GM12891 (cell line): ENCODE measurements at regions not wholly inside any gene's neighbourhood (a gene's known extent, or its start where the extent isn't known, plus 50 kb on each side); places are given as distances from the start of the nearest gene placed in this dataset.

Experiments used
- PAX5 ChIP-seq: IDR thresholded peaks from 2 replicates; pipeline ENCODE4 v1.6.1; 2011; ENCODE audit warnings: low read length, moderate library complexity, mild to moderate bottlenecking; ENCODE audit not compliant: insufficient read depth, severe bottlenecking
- POLR2A ChIP-seq: IDR thresholded peaks from 2 replicates; pipeline ENCODE4 v1.6.1; 2011; ENCODE audit warnings: low read depth, low read length, control low read depth
- POLR2AphosphoS5 ChIP-seq: IDR thresholded peaks from 2 replicates; pipeline ENCODE4 v1.6.1; 2011; ENCODE audit warnings: low read depth, low read length, control low read depth
- SPI1 ChIP-seq: IDR thresholded peaks from 2 replicates; pipeline ENCODE4 v1.6.1; 2011; ENCODE audit warnings: low read depth, low read length, control low read depth
- TAF1 ChIP-seq: IDR thresholded peaks from 2 replicates; pipeline ENCODE4 v1.6.1; 2011; ENCODE audit warnings: low read depth, low read length, control low read depth

DNA sequence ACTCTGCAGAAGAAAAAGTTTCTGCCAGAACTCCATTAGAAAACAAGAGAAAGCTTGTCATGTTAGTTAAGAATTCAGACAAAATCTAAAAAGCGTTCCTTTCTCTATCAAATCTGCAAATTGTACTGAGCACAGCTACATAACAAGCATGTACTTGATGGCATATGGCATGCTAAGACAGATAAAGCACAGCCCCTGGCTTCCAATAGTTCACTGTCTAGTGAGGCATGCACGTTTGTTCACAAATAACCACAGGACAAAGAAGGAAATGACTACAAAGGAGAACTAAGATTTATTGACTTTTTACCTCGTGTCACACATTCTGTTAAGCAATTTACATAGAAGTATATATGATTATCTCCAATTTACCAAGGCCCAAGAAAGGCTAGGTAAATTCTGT is 518.2 kb upstream of the TLE4 start:
- no peak for TF ChIP-seq POLR2A
- no peak for TF ChIP-seq POLR2AphosphoS5
- no peak for TF ChIP-seq SPI1
- TF ChIP-seq PAX5 = no peak
- no peak for TF ChIP-seq TAF1
